ENCODE measurements at regions not wholly inside any gene's neighbourhood (a gene's known extent, or its start where the extent isn't known, plus 50 kb on each side); places are given as distances from the start of the nearest gene placed in this dataset.

GRCh38 chr3:63159764-63160163, 118.3 kb upstream of the SYNPR start:
- TF ChIP-seq EZH2 (IDR thresholded peaks at IDR 0.05; ENCODE audit: insufficient read depth, low read length) (no peak), CTCF (IDR thresholded peaks at IDR 0.05; ENCODE audit: insufficient read depth, low read depth, low read length) (no peak)
